Activated naive CD8-positive, alpha-beta T cell treated with anti-CD3 and anti-CD28 coated beads for 36 hours (primary cell): ENCODE measurements at regions not wholly inside any gene's neighbourhood (a gene's known extent, or its start where the extent isn't known, plus 50 kb on each side); places are given as distances from the start of the nearest gene placed in this dataset.
"Not testable (repeated sequence)": the region's sequence is repeated elsewhere in the genome, so short reads cannot be mapped to it uniquely, and the experiment has no call there.

ENCODE experiments used
- DNase-seq: peaks from one replicate; pipeline ENCODE4 v3.0.0; 2021
- H3K27ac Mint-ChIP-seq: one replicate; pipeline ENCODE4 v1.8.0; 2022; ENCODE audit warnings: mild to moderate bottlenecking, moderate library complexity, mixed read lengths
- H3K27me3 Mint-ChIP-seq: one replicate; pipeline ENCODE4 v1.8.0; 2022; ENCODE audit warnings: mild to moderate bottlenecking, mixed read lengths
- H3K36me3 Mint-ChIP-seq: one replicate; pipeline ENCODE4 v1.8.0; 2021; ENCODE audit warnings: mild to moderate bottlenecking, mixed read lengths
- H3K4me1 Mint-ChIP-seq: one replicate; pipeline ENCODE4 v1.8.0; 2021; ENCODE audit warnings: mixed read lengths
- H3K4me3 Mint-ChIP-seq: one replicate; pipeline ENCODE4 v1.8.0; 2022; ENCODE audit warnings: mild to moderate bottlenecking, moderate library complexity, mixed read lengths
- H3K9me3 Mint-ChIP-seq: one replicate; pipeline ENCODE4 v1.8.0; 2022; ENCODE audit warnings: mixed read lengths

GRCh38 chr4:43089730-43090129 is 197.2 kb downstream of the GRXCR1 start:
- no peak overlapping the region for H3K4me3 Mint-ChIP-seq
- no peaks in the 10 kb centered on the region for H3K36me3 Mint-ChIP-seq
- no peak for DNase-seq
- no peaks in the 10 kb centered on the region for H3K9me3 Mint-ChIP-seq
- H3K27me3 Mint-ChIP-seq = peaks cover 4% of the 10 kb centered on the region
- H3K27ac Mint-ChIP-seq = no peak overlapping the region
- no peaks in the 10 kb centered on the region for H3K4me1 Mint-ChIP-seq

GRCh38 chr4:43103048-43103447 is 210.5 kb downstream of the GRXCR1 start:
- H3K9me3 Mint-ChIP-seq = no peaks in the 10 kb centered on the region
- no peaks in the 10 kb centered on the region for H3K27me3 Mint-ChIP-seq
- no peaks in the 10 kb centered on the region for H3K4me1 Mint-ChIP-seq
- no peak for DNase-seq
- no peaks in the 10 kb centered on the region for H3K36me3 Mint-ChIP-seq
- no peak overlapping the region for H3K4me3 Mint-ChIP-seq
- no peak overlapping the region for H3K27ac Mint-ChIP-seq

DNA sequence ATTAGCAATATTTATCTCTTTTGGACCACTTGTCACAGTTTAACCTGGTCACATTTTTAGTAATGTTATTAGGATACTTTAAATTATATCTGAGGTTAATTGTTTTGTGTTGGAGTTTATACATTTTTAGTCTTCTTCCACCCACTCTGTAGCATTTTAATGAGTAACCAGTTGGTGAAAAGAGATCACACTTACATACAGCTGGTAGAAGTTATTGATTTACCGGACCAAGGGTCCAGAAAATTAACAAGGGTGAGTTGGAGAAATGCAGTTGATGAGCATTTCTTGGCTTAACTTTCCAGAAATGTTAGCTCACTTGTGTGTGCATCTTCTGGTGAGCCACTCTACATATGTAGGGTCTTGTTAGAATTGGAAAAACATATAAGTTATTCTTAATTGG is 219.6 kb downstream of the GRXCR1 start:
- H3K36me3 Mint-ChIP-seq = no peaks in the 10 kb centered on the region
- no peak for DNase-seq
- H3K9me3 Mint-ChIP-seq = peaks cover 4% of the 10 kb centered on the region
- H3K4me3 Mint-ChIP-seq = no peak overlapping the region
- H3K27me3 Mint-ChIP-seq = no peaks in the 10 kb centered on the region
- no peak overlapping the region for H3K27ac Mint-ChIP-seq
- H3K4me1 Mint-ChIP-seq = no peaks in the 10 kb centered on the region

DNA sequence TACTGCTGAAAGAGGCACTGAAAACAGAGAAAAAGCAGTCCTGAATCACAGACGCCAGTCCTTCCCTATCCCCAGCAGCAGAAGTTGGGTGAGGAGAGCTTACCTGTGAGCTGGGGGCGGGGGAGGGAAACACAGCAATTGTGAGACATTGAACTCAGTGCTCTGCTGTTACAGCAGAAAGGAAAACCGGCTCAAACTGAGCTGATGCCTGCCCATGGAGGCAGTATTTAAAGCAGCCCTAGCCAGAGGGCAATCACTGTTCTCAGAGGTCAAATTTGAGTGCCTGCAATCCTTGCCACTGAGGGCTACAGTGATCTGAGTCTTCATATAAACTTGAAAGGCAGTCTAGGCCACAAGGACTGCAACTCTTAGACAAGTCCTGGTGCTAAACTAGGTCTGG is 220.7 kb downstream of the GRXCR1 start:
- no peak overlapping the region for H3K4me3 Mint-ChIP-seq
- H3K9me3 Mint-ChIP-seq = peaks cover 5% of the 10 kb centered on the region
- H3K36me3 Mint-ChIP-seq = no peaks in the 10 kb centered on the region
- no peaks in the 10 kb centered on the region for H3K4me1 Mint-ChIP-seq
- H3K27ac Mint-ChIP-seq = no peak overlapping the region
- no peaks in the 10 kb centered on the region for H3K27me3 Mint-ChIP-seq
- DNase-seq = no peak

DNA sequence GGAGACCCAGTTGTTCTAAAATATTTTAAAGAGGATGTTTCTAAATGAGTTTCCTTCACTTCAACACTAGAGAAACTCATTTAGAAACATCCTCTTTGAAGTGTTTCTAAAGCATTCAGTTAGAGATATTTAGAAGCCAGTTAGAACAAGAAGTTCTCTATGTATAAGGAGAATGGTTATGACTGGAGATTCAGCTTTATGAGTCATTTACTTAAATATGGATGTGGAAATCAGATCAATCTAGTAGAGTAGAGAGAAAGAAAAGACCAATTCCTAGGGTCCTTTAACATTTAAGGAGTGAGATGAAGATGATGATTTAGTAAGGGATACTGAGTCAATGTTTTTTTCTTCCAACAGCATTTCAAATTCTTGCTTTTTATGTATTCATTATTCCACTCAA is 234.1 kb downstream of the GRXCR1 start:
- no peaks in the 10 kb centered on the region for H3K27me3 Mint-ChIP-seq
- no peak overlapping the region for H3K27ac Mint-ChIP-seq
- no peak for DNase-seq
- H3K4me1 Mint-ChIP-seq = no peaks in the 10 kb centered on the region
- H3K9me3 Mint-ChIP-seq = peaks cover 4% of the 10 kb centered on the region
- no peak overlapping the region for H3K4me3 Mint-ChIP-seq
- no peaks in the 10 kb centered on the region for H3K36me3 Mint-ChIP-seq

DNA sequence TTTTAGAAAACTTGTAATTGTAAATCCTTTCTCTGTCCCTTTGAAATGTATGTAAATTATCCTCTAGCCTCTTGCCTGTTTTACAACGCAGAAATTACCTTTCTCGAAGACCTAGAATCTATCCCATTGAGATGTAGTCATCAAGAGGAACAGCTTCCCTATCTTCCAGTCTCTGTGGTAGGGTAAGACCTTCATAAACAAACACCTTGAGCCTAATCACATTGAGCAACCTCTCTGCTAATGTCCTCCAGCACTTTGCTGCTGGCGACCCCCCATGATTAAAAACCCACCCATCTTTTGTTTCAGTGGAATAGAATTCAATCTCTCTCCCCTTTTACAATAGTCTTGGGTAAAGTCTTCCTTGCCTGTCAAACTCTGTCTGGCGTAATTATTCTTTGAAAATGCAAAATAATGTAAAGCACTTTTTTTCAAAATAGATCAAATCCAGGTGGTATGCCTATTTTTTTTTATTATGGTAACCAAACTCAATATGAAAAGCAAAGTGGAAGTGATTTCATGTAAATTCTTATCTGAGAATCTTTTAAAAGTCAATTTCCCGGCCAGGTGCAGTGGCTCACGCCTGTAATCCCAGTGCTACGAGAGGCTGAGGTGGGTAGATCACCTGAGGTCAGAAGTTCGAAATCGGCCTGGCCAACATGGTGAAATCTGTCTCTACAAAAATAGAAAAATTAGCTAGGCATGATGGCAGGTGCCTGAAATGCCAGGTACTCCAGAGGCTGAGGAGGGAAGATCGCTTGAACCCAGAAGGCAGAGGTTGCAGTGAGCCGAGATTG is 237.9 kb downstream of the GRXCR1 start:
- H3K36me3 Mint-ChIP-seq = no peaks in the 10 kb centered on the region
- H3K4me3 Mint-ChIP-seq = no peak overlapping the region
- H3K27me3 Mint-ChIP-seq = no peaks in the 10 kb centered on the region
- no peak for DNase-seq
- no peaks in the 10 kb centered on the region for H3K9me3 Mint-ChIP-seq
- no peaks in the 10 kb centered on the region for H3K4me1 Mint-ChIP-seq
- H3K27ac Mint-ChIP-seq = no peak overlapping the region

DNA sequence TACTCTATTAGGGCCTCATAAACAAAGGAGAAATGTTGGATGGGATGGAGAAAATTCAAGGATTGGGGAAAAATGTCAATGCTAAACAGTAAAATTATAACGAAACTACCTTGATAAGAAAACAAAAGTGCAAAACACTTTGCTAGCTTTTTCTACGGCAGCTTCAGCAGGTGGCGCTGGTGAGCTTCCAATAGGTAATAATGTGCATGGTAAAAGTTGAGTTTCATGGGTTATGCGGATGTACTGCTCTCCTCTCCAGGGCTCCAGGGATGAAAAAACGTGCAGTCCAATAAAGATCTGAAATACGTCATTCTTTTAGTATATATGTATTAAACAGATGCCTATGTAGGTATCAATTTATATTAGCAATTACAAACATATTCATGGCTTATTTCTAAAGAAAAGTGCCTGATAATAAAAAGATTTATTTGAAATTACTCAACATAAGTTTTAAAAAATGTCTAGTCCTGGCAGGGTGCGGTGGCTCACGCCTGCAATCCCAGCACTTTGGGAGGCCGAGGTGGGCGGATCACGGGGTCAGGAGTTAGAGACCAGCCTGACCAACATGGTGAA is 239.6 kb downstream of the GRXCR1 start:
- no peak overlapping the region for H3K4me3 Mint-ChIP-seq
- H3K27ac Mint-ChIP-seq = no peak overlapping the region
- peak; percentile 32 for DNase-seq
- H3K27me3 Mint-ChIP-seq = no peaks in the 10 kb centered on the region
- H3K4me1 Mint-ChIP-seq = no peaks in the 10 kb centered on the region
- no peaks in the 10 kb centered on the region for H3K9me3 Mint-ChIP-seq
- no peaks in the 10 kb centered on the region for H3K36me3 Mint-ChIP-seq

- no peaks in the 10 kb centered on the region for H3K9me3 Mint-ChIP-seq
- H3K4me1 Mint-ChIP-seq = no peaks in the 10 kb centered on the region
- H3K27ac Mint-ChIP-seq = no peak overlapping the region
- no peaks in the 10 kb centered on the region for H3K27me3 Mint-ChIP-seq
- DNase-seq = no peak
- H3K4me3 Mint-ChIP-seq = no peak overlapping the region
- no peaks in the 10 kb centered on the region for H3K36me3 Mint-ChIP-seq
Observed at GRCh38 chr4:43133566-43133965, 241.1 kb downstream of the GRXCR1 start.

- H3K4me1 Mint-ChIP-seq = no peaks in the 10 kb centered on the region
- no peak overlapping the region for H3K27ac Mint-ChIP-seq
- no peaks in the 10 kb centered on the region for H3K27me3 Mint-ChIP-seq
- no peaks in the 10 kb centered on the region for H3K9me3 Mint-ChIP-seq
- no peaks in the 10 kb centered on the region for H3K36me3 Mint-ChIP-seq
- no peak for DNase-seq
- no peak overlapping the region for H3K4me3 Mint-ChIP-seq
Observed at GRCh38 chr4:43136752-43137151, 244.2 kb downstream of the GRXCR1 start.

GRCh38 chr4:43146198-43146597 is 253.7 kb downstream of the GRXCR1 start:
- Mint-ChIP-seq H3K9me3 (peaks cover 1% of the 10 kb centered on the region), H3K27ac (no peak overlapping the region), H3K4me3 (no peak overlapping the region)

DNA sequence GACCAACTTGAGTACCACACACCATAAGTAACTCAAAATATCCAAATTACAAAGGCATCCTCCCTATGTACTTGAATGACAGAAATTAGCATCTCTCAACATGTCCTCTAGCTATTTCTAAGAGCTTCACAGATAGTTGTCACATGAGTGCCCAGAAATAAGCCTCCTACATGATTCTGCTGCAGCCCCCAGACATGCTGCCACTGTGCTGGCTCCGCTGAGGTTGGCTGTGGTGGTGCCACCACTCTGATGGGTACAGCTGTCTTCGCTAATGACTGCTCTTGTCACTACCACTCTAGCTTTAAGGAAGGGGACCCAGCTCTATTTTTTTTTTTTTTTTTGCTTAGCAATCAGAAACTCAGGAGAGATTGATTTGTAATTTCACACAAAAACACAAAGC is 256.0 kb downstream of the GRXCR1 start:
- Mint-ChIP-seq H3K9me3 (peaks cover 6% of the 10 kb centered on the region), H3K27ac (no peak overlapping the region), H3K36me3 (no peaks in the 10 kb centered on the region), H3K4me1 (no peaks in the 10 kb centered on the region), H3K27me3 (no peaks in the 10 kb centered on the region), H3K4me3 (no peak overlapping the region)
- DNase-seq = no peak

More at GRCh38 chr4:43146198-43146597, 253.7 kb downstream of the GRXCR1 start:
- no peak for DNase-seq
- H3K4me1 Mint-ChIP-seq = no peaks in the 10 kb centered on the region
- H3K36me3 Mint-ChIP-seq = no peaks in the 10 kb centered on the region
- no peaks in the 10 kb centered on the region for H3K27me3 Mint-ChIP-seq

DNA sequence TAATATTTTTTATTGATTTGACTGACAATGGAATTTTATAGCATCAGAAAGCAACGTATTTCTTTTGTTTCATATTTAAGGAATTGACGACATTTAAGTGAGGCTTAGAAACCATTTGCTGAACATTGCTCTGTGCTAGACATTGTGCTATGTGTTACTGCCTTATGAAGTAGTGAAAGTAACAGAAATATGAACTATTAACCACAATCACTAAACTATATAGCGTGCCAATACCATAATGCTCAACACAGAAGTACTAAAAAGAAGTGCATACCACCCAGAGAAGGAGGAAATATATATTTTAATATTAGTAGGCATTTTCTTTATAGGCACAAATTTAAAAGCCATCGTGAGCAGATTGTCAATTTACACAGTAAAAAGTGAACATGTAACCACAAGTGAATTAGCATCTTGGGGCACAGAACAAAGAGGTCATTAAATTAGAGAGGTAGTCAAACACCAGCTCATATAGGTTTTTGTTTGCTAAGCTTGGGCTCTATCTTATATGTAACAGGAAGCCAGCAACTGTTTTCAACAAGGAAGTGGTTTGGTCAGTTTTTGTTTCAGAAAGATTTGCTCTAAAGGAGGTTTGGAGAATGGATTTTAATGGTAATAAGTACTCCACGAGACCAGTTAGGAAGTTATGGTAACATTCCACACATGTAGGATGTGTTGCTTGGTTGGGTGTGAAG is 270.7 kb downstream of the GRXCR1 start:
- DNase-seq = no peak
- no peaks in the 10 kb centered on the region for H3K36me3 Mint-ChIP-seq
- H3K27ac Mint-ChIP-seq = no peak overlapping the region
- H3K27me3 Mint-ChIP-seq = no peaks in the 10 kb centered on the region
- H3K9me3 Mint-ChIP-seq = no peaks in the 10 kb centered on the region
- H3K4me3 Mint-ChIP-seq = no peak overlapping the region
- no peaks in the 10 kb centered on the region for H3K4me1 Mint-ChIP-seq

- H3K27ac Mint-ChIP-seq = no peak overlapping the region
- no peaks in the 10 kb centered on the region for H3K27me3 Mint-ChIP-seq
- no peaks in the 10 kb centered on the region for H3K36me3 Mint-ChIP-seq
- no peaks in the 10 kb centered on the region for H3K9me3 Mint-ChIP-seq
- no peak for DNase-seq
- H3K4me1 Mint-ChIP-seq = no peaks in the 10 kb centered on the region
- H3K4me3 Mint-ChIP-seq = no peak overlapping the region
Observed at GRCh38 chr4:43189741-43190140, 297.2 kb downstream of the GRXCR1 start.

- H3K27me3 Mint-ChIP-seq, H3K4me3 Mint-ChIP-seq, H3K27ac Mint-ChIP-seq, H3K9me3 Mint-ChIP-seq, DNase-seq, H3K36me3 Mint-ChIP-seq, H3K4me1 Mint-ChIP-seq: not testable (repeated sequence)
Observed at GRCh38 chr4:43212576-43212975, 320.1 kb downstream of the GRXCR1 start.

DNA sequence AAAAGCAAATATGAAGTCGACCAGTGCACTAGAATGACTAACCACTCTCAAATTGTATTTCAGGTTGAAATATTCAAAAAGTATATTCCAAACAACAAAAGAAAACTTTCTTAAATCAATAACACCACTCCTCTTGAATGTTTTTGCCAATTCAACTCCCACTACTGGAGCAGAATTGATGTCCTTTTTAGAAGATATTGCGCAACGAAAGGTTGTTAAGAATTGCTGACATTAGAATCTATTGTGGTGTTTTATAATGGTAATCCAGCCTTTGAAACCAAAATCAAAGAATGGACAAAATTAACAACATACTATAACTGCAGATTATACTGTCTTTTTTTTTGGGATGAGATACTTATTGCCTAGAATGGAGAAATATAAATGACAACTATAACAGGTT is 331.3 kb downstream of the GRXCR1 start:
- H3K27me3 Mint-ChIP-seq = no peaks in the 10 kb centered on the region
- no peak overlapping the region for H3K4me3 Mint-ChIP-seq
- no peak for DNase-seq
- no peaks in the 10 kb centered on the region for H3K9me3 Mint-ChIP-seq
- no peaks in the 10 kb centered on the region for H3K36me3 Mint-ChIP-seq
- no peaks in the 10 kb centered on the region for H3K4me1 Mint-ChIP-seq
- H3K27ac Mint-ChIP-seq = no peak overlapping the region

DNA sequence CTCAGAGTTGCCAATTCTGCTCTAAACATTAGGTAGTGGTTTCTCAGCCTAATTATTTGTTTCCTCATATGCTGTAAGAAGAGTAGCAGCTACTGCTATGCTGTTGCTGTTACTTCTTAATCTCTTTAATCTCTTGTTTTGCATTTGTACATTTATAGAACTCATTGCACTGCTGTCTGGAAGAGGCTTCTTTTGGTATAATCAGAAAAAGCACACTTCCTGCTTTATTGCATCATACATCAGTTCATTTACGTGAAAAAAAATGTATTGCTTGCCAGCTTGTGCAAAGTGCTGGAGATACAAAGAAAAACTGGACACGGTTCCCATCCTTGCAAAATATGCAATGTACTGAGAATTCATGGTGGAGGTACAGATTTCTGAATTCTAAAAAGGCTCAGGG is 332.0 kb downstream of the GRXCR1 start:
- Mint-ChIP-seq H3K27me3 (no peaks in the 10 kb centered on the region), H3K4me3 (no peak overlapping the region), H3K36me3 (no peaks in the 10 kb centered on the region), H3K9me3 (no peaks in the 10 kb centered on the region), H3K4me1 (no peaks in the 10 kb centered on the region), H3K27ac (no peak overlapping the region)
- DNase-seq = no peak
